HG03571 (cell line): ENCODE measurements at regions not wholly inside any gene's neighbourhood (a gene's known extent, or its start where the extent isn't known, plus 50 kb on each side); places are given as distances from the start of the nearest gene placed in this dataset.
"Not testable (repeated sequence)": the region's sequence is repeated elsewhere in the genome, so short reads cannot be mapped to it uniquely, and the experiment has no call there.

ENCODE experiments used
- ATAC-seq: cut with Tn5 transposase; IDR thresholded peaks from one replicate; pipeline ENCODE4 v1.9.1; 2021; ENCODE audit not compliant: unreplicated experiment

DNA sequence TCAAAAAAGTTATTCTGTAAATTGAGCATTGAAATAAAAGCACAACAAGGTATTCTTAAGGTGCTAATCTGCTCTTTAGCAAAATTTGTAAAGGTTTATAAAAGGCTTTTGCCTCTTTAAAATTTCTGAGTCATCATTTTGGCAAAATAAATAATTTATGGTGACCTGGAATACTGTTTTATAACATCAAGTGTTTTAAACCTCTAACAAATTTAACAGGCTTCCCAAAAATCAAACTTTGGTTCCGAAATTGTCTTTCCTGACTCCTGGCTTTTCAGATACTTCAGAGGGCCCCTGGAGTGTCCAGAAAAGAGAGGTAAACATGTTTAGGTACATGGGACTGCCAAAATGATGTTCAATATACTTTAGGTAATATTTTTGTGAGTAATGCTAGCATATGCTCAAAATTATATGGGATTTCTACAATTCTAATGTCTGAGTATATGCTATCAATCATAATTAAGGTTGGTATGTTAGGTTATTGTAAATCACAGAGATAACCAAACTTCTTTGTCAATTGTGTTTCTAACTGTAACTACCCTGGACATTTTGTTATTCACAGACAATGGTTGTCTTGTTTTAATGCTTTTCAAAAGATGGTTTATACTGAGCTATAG is 160.3 kb upstream of the OLIG3 start:
- no peak for ATAC-seq

DNA sequence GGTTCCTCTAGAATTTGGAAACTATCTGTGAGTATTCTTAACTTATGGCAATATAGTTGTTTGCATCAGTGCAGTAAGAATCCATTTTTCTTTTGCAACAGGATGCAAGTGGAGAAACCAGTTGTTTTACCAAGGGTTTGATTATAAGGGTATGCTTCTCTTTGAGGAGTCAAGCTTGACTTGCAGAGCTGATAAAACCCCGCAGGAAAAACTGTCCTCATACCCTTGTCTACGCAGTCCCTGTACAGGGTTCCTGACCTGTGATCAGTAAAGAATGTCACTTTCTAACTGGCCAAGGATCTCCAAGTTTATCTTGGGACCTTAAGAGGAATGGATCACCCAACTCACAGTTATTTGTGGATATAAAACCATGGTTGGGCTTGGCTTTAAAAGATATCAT is 161.1 kb upstream of the OLIG3 start:
- ATAC-seq: no peak

DNA sequence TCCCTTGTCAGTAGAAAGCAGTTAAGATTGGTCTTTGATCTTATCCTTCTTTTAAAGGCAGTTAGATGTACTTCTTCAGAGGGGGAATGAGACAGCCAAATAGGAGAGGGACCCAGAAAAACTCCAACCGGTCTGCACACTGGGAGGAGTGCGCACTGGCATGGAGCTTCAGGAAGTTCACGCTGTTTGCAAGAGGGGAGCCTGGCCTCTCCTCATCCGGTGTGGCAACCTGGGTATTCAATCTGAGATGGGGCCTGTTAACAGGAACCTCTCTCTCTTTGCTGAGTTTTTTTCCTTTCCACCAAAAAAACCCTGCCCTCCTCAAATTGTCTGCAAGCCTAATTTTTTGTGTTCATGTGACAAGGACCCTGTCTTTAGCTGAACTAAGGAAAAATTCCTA is 162.5 kb upstream of the OLIG3 start:
- no peak for ATAC-seq

DNA sequence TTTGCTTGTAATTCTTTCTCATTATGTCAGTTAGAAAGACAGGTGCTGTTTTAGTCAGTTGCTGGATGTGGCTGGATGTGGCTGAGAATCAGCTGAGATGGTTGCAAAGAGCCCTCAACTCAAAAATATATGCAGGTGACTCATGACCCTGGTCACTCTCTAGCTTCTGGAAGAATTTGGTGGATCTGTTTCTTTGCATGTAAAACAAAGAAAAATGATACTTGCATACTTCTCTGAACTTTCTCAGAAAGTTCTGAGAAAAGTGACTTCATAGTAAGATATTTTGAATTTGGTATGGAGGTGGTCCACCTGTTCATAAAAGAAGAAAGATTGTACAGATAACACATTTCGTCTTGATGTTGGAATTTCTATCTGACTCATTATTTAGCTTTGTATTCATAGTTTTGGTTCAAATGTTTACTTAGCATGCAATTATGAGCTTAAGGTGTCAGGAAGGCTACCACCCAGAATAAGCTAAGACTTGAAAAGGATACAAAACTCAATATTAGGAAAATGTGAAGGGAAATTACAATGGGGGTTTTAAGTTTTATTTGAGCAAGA is 163.2 kb upstream of the OLIG3 start:
- ATAC-seq: no peak

DNA sequence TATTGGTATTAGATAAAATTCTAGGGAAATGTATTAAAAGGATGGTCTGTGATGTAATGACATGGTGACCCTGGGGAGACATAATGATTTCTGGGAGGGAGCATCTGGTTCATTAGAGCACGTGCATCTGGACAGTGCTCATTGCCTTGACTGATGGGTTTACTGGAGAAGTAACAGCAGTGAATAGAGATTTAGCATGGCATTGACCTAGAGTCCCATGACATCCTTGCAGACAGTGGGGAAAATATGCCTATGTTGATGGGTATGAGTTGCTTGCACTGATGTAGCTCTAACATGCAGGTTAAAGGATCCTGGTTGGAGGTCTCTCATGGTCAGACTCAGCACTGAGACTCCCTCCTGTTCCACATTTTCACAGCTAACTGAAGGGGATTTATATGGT is 164.1 kb upstream of the OLIG3 start:
- ATAC-seq: no peak

DNA sequence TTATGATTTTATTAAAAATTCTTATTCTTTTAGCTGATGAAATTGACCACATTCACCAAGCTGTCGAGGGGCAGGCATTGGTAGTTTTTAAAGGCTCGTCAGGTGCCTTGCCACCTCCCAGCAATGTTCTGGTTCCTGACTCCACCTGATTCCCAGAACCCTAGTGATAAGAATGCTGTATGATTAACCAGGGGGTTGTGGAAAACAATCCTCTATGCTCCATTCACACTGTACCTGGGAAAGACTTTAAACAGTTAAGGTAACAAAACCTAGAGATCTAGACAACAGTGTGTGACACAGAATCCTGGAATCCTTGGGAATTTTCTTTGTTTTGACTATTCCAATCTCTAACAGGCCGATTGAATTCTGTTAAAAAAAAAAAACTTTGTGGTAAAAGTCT is 165.7 kb upstream of the OLIG3 start:
- ATAC-seq: no peak

DNA sequence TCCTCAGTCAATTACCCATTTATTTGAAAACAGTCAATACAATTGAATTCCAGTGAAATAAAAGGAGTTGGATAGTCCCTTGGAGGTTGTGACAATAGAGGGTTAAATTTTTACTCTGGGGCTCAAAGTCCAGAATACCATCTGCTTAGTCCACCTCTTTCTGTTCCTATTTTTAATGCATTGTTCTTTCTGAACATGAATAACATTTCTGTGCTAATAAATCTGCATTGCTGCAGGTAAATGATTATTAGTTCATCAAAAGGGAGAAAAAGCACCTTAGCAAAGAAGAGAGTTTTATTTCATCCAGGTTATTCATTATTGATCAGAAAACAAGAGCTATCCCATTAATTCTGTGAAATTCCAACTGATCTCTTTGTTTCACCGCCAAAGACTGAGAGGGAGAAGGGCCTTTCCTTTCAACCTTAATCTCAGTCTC is 166.1 kb upstream of the OLIG3 start:
- ATAC-seq: no peak

DNA sequence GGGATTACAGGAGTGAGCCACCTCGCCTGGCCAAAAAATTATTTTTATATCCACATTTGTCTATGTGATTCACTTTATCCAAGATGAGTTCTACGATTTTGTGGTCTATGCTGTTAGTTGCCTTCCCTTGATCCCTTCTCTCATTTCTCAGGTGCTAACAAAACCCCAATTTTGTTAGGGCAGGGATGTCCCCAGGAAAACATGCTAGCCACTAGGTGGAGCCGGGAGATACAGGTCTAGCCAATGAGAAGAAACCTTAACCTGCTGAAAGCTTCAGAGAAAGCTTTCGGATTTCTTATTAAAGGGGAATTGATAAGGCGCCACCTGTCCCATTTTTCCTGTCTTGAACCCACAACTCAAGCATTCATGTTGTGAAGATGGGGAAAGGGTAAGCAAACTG is 167.4 kb upstream of the OLIG3 start:
- no peak for ATAC-seq

DNA sequence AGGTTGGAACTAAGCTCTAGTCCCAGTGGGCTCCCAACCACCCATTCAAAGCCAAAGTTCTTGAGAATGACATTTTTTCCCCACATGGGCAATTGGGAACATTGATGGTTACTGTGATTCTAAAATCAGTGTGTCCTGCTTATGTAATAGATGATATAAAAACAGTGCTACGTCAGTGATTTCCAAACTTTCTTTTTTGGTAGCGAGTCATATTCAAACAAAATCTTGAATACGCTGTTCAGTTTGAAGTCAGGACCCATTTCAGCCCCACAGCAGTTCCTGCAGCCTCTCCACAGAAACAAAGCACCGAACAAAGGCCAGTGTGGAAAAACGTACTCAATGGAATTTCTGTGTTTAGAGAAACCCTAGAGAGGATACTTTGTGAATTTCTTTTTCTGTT is 170.0 kb upstream of the OLIG3 start:
- no peak for ATAC-seq

DNA sequence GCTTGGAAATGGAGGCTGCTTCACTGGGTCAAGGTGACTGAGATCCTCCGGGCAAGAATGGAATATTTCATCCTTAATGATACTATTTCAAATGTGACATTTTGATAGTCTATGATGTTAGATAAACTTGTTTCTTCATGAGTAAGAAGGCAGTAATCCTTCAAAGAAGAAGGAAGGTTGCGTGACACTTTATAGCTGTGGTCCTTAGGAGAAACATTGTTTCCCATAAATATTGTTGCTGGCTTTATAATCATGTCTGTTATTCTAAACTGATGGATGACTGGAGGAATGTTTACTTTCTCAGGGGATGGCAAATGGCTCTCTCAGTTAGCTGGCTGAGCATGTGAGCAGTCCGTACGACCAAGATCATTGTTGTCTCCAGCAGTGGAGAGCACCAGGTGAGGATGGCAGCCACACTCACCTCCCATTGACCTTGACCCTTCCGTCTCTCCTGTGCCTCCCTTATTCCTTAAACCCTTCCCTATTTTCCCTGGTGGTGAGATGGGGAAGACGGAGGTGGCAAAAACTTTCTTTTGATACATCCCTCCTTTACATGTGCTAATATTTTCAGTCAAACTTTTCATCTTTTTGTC is 171.2 kb upstream of the OLIG3 start:
- ATAC-seq: no peak

DNA sequence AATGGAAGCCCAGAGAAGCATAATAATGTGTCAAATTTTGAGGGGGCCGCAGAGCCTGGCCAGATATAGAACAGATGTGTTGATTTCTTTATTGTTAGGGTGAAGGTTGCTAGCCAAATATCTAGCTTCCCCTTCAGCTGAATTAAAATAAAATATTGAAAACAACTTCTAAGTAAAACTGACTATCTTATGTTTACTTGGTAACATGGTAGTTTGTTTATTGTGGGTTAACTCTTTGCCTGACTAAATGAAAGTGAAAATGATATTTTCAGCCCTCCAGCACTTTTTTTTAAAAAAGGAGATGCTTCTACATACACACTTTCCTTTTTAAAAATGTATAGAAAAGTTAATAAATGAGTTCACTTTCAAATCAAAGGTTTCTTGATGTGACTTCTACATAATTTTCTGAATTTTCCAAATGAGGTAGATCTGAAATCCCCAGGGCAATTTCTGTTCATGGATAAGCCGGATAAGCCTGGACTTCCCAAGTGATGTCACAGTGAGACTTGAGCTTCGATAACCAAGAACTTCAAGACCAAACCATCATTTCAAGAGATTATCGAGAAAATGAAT is 172.1 kb upstream of the OLIG3 start:
- ATAC-seq: no peak

DNA sequence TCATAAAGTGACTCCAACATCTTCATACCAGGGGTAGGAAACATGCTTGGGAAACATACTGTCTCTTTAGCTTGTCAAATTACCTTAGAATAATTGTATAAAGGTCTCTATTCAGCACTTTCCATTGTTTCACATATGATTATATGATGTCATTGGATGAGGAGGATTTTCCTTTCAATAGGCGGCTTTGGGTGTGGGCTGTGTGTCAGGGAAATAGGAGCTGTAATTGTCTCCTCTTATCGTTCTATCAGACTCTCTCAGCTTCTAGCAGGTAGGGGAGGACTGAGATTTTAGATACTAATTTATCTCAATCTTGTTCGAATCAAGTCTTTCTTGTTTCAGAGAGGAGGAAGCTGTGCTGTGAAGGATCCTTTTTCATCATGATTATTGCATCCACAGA is 179.4 kb upstream of the OLIG3 start:
- no peak for ATAC-seq

DNA sequence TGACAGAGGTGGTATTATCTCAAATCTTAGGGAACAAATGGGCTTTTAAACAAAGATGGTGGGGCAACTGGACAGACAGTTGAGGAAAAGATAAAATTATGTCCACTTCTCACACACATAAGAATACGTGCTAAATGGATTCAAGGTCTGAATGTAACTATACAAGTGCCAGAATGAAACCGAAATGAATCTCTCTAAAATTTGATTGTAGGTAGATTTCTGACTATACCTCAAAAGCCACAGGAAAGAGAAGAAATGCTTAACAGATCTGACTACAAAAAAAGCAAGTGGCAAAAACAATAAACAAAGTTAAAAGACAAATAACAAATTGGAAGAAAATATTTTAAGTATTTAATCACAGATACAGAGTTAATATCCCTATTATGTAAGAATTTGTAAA is 182.7 kb upstream of the OLIG3 start:
- ATAC-seq: peak; percentile 58

DNA sequence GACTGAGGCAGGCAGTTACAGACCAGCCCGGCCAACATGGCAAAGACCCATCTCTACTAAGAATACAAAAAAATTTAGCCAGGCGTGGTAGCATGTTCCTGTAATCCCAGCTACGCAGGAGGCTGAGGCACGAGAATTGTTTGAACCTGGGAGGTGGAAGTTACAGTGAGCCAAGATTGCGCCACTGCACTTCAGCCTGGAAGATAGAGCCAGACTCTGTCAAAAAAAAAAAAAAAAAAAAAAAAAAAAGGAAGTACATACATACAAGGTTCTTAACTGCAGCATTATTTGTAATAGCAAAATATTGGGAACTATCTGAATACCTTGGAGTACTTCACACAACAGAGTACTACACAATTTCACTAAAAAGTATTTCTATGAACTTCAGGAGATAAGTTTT is 183.5 kb upstream of the OLIG3 start:
- ATAC-seq: no peak

DNA sequence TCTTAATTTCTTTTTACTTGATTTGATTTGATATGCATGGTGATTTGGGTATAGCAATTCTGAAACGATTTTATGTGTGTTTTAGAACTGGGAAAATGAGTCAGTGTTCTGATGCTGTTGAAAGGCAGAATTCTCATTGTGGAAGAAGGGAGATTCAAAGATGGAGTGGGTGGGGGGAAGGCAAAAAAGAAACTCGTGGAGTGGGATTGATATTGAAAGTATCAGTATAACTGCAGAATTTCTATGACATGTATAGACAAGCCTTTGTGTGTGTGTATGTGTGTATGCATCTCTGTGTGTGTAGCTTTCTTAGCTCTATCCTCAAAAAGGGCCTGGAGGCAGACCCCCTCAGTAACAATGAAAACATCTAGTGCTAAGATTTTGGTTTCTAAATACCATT is 184.3 kb upstream of the OLIG3 start:
- ATAC-seq: no peak

DNA sequence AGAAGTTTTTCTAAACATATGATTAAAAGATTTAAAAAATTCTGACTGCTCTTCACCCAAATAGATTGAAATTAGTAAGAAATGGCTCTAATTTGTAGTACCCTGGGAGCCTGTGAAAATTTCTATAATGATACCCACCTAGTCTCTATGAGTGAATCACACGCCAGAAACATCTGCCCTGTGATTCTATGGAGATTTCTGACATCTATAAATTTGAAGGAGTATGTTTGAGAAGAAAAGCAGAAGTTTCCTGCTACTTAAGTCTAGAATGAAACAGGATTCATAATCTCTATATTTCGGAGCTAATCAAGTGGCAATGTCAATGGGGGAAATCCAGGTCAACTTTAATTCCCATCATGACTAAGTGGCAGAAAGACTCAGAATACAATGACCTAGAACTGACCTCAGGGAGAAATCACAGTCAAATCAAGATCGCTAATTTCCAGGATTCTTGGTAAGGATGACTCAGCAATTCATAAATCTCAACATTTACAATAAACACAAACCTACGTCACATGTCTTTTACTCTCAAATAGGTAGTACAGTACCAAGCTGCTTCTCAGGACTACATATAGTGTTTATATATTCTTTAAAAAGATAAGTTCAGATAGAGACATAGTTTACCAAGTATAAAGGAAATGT is 186.2 kb upstream of the TNFAIP3 start:
- ATAC-seq: no peak

DNA sequence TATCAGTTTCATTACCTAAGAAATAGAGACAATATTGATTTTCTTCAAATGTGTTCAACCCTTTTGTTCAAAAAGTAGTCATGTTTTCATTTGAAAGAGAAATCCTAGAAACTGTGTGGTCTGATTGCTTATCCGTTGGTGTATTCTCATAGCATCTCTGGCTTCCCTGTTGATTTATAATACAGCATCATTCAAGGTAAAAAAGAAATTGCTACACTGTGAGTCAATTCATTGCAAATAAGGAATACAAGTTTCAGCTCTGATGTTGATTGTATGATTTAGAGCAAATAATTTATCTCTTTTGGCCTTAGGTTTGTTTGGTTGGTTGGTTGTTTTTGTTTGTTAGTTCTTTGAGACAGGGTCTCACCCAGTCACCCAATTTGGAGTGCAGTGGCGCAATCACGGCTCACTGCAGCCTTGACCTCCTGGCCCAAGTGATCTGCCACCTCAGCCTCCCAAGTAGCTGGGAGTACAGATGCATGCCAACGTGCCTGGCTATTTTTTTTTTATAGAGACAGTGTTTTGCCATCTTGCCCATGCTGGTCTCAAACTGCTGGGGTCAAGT is 185.5 kb upstream of the TNFAIP3 start:
- no peak for ATAC-seq

DNA sequence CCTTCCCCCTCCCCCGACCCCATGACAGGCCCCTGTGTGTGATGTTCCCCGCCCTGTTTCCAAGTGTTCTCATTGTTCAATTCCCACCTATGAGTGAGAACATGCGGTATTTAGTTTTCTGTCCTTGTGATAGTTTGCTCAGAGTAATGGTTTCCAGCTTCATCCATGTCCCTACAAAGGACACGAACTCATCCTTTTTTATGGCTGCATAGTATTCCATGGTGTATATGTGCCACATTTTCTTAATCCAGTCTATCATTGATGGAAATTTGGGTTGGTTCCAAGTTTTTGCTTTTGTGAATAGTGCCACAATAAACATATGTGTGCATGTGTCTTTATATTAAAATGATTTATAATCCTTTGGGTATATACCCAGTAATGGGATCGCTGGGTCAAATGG is 184.4 kb upstream of the TNFAIP3 start:
- not testable (repeated sequence) for ATAC-seq

DNA sequence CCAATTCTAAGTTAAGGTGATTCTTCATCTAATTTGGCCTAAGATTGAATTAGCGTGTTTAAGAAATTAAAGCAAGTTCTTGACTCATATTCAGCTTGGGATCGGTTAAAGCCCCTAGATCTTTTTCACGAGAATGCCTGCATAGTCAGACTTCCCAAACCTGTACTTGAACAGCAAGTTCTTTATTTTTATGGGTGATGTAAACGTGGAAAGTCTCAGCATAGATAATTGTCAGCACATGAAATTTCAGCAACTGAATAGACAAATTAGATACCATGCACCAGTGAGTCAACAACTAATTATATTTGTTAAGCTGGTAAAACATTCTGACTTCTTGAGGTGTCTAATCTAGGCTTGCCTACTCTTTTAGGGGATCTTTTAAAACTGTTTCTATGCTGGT is 183.1 kb upstream of the TNFAIP3 start:
- no peak for ATAC-seq

DNA sequence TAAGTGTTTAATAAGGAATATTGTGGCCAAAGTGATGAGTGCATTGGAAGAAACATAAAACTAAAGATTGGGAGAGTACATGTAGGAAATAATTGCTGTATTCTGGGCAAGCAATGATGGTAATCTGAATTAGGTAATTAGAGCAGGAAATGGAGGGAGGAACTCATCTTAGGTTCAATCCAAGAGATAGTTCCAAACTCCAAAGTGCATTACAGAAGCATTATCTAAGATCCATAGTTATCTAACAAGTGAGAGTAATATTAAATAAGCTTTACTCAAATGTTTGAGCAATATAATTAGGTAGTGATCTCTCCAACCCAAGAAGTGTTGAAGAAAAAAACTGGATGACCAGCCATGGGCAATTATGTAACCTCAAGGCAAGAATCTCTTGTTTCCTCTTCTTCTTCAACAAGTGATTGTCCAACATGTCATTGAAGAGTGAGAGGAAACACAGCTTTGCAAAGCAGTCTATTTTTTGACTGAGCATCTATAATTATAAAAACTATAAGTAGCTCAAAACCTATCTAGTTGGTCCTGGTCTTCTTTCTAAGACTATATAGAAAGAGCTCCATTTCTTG is 181.2 kb upstream of the TNFAIP3 start:
- no peak for ATAC-seq

DNA sequence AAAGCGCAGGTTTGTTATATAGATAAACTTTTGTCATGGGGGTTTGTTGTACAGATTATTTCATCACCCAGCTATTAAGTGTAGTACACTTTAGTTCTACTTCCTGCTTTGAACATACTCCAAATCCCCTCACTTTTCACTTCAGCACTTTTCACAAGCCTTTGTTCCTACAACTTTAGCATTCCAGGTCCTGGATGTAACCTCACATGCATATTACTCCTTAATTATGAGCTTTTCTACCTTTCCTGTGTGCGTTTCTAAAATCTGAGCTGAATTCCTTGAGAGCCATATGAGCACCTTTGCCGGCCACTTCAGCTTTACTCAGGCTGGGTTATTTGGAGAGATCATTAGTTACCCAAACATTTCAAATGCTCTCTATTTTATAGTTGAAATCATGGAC is 179.2 kb upstream of the TNFAIP3 start:
- no peak for ATAC-seq
